DMS153 treated with DMSO at 0.1 percent for 48 hours (cell line): ENCODE measurements at regions not wholly inside any gene's neighbourhood (a gene's known extent, or its start where the extent isn't known, plus 50 kb on each side); places are given as distances from the start of the nearest gene placed in this dataset.

Source experiments
- DNase-seq: peaks from one replicate; lab custom pipeline; 2025; ENCODE audit not compliant: unreplicated experiment; lab: John Stamatoyannopoulos, UW

- no peak for DNase-seq
These were observed 256.6 kb downstream of the CNTN3 start for GRCh38 chr3:74357881-74358280.

- no peak for DNase-seq
These were observed 261.4 kb downstream of the CNTN3 start for GRCh38 chr3:74353039-74353438.

GRCh38 chr3:74352166-74352565 is 262.3 kb downstream of the CNTN3 start:
- DNase-seq: no peak

GRCh38 chr3:74351213-74351612 is 263.2 kb downstream of the CNTN3 start:
- DNase-seq: no peak

GRCh38 chr3:74349015-74349414 is 265.4 kb downstream of the CNTN3 start:
- no peak for DNase-seq

GRCh38 chr3:74347563-74348268 is 266.7 kb downstream of the CNTN3 start:
- DNase-seq: no peak

- no peak for DNase-seq
These were observed 267.6 kb downstream of the CNTN3 start for GRCh38 chr3:74346896-74347295.

GRCh38 chr3:74345701-74346100 is 268.8 kb downstream of the CNTN3 start:
- no peak for DNase-seq

GRCh38 chr3:74344865-74345440 is 269.5 kb downstream of the CNTN3 start:
- DNase-seq: no peak

- no peak for DNase-seq
These were observed 271.1 kb downstream of the CNTN3 start for GRCh38 chr3:74343391-74343790.

GRCh38 chr3:74338998-74339397 is 275.5 kb downstream of the CNTN3 start:
- DNase-seq: no peak

GRCh38 chr3:74332165-74332564 is 282.3 kb downstream of the CNTN3 start:
- no peak for DNase-seq

- no peak for DNase-seq
These were observed 282.7 kb downstream of the CNTN3 start for GRCh38 chr3:74331711-74332110.

GRCh38 chr3:74329096-74329495 is 285.4 kb downstream of the CNTN3 start:
- DNase-seq: no peak

GRCh38 chr3:74328435-74328834 is 286.0 kb downstream of the CNTN3 start:
- DNase-seq: no peak

- no peak for DNase-seq
These were observed 299.2 kb downstream of the CNTN3 start for GRCh38 chr3:74315291-74315690.

- DNase-seq: no peak
These were observed 299.8 kb downstream of the CNTN3 start for GRCh38 chr3:74314696-74315095.

GRCh38 chr3:74309716-74310115 is 304.7 kb downstream of the CNTN3 start:
- DNase-seq: no peak

GRCh38 chr3:74304424-74304823 is 310.0 kb downstream of the CNTN3 start:
- no peak for DNase-seq

GRCh38 chr3:74303711-74304110 is 310.7 kb downstream of the CNTN3 start:
- DNase-seq: no peak

GRCh38 chr3:74302969-74303368 is 311.5 kb downstream of the CNTN3 start:
- DNase-seq: no peak

- no peak for DNase-seq
These were observed 312.2 kb downstream of the CNTN3 start for GRCh38 chr3:74302281-74302680.

- DNase-seq: no peak
These were observed 313.4 kb downstream of the CNTN3 start for GRCh38 chr3:74301056-74301455.
